Transverse colon (tissue), 4 donors: ENCODE measurements at regions not wholly inside any gene's neighbourhood (a gene's known extent, or its start where the extent isn't known, plus 50 kb on each side); places are given as distances from the start of the nearest gene placed in this dataset.

Source experiments
- EP300 ChIP-seq: sonication (generic); formaldehyde crosslinking; IDR thresholded peaks from one replicate; pipeline ENCODE4 v1.6.1; 2017; ENCODE audit warnings: antibody characterized with exemption, low read depth
- POLR2A ChIP-seq: fragments of 450-650 bp; IDR thresholded peaks from one replicate; pipeline ENCODE4 v1.6.1; 2016; ENCODE audit warnings: antibody characterized with exemption, mild to moderate bottlenecking, moderate library complexity
- POLR2AphosphoS5 ChIP-seq, 3 donors: sonication (generic); formaldehyde crosslinking; IDR thresholded peaks; one replicate each; pipeline ENCODE4 v1.6.1; 2016; ENCODE audit warnings: antibody characterized with exemption in 3 of 3
- TF ChIP-seq, protein P1 (sequence below), 5 experiments: fragments of 200-600 bp in 3 of 5; fragments of 450-650 bp in 2 of 5; sonication (generic) in 3 of 5; IDR thresholded peaks; 1 replicate in 2 of 5; 2 replicates in 3 of 5; pipeline ENCODE4 v1.5.1; 2016 to 2017; ENCODE audit warnings: antibody characterized with exemption in 5 of 5, inconsistent platforms in 3 of 5, mild to moderate bottlenecking in 2 of 5, moderate library complexity in 1 of 5

- TF ChIP-seq POLR2A (no peak), POLR2AphosphoS5 (IDR thresholded peaks at IDR 0.05) (no peak), EP300 (no peak)
- TF ChIP-seq, protein P1, sequence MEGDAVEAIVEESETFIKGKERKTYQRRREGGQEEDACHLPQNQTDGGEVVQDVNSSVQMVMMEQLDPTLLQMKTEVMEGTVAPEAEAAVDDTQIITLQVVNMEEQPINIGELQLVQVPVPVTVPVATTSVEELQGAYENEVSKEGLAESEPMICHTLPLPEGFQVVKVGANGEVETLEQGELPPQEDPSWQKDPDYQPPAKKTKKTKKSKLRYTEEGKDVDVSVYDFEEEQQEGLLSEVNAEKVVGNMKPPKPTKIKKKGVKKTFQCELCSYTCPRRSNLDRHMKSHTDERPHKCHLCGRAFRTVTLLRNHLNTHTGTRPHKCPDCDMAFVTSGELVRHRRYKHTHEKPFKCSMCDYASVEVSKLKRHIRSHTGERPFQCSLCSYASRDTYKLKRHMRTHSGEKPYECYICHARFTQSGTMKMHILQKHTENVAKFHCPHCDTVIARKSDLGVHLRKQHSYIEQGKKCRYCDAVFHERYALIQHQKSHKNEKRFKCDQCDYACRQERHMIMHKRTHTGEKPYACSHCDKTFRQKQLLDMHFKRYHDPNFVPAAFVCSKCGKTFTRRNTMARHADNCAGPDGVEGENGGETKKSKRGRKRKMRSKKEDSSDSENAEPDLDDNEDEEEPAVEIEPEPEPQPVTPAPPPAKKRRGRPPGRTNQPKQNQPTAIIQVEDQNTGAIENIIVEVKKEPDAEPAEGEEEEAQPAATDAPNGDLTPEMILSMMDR (IDR thresholded peaks at IDR 0.05), result no peak
These were observed 390.0 kb downstream of the GRXCR1 start for GRCh38 chr4:43282534-43282933.
